SH-SY5Y (cell line): ENCODE measurements at regions not wholly inside any gene's neighbourhood (a gene's known extent, or its start where the extent isn't known, plus 50 kb on each side); places are given as distances from the start of the nearest gene placed in this dataset.

Experiments used
- GATA2 ChIP-seq: IDR thresholded peaks from 2 replicates; pipeline ENCODE4 v1.6.1; 2011; ENCODE audit warnings: mild to moderate bottlenecking, low read depth, low read length
- GATA3 ChIP-seq: IDR thresholded peaks from 2 replicates; pipeline ENCODE4 v1.6.1; 2011; ENCODE audit warnings: low read depth, mild to moderate bottlenecking, low read length, moderate library complexity

DNA sequence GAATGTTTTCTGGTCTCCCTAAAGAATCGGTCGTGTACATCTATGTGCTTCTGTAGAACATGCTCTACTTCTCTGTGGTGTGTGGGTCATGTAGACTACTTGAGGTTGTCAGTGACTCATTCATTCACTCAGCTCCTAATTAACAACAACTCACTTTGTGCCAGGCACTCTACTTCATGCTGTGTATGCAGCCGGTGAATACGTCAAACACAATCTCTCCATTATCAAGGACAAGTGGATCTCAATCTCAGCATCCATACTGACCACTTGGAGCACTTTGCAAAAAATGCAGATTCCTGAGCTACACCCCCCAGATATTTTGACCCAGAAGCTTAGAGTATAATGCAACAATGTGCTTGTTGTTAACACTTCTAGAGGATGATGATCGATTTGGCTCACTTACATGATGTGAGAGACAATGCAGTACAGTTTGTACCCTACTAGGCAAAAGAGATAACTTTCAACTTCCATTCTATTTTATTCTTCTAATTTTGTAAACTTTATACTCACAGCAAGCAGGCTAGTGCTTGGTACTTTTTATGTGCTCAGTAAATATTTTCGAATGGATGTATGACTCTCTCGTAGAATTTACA is 508.6 kb upstream of the ADAMTS5 start:
- TF ChIP-seq GATA2 = no peak
- no peak for TF ChIP-seq GATA3
